NOMO-1 treated with DMSO at 0.1 percent for 48 hours (cell line): ENCODE measurements at regions not wholly inside any gene's neighbourhood (a gene's known extent, or its start where the extent isn't known, plus 50 kb on each side); places are given as distances from the start of the nearest gene placed in this dataset.

Experiments
- DNase-seq: peaks from one replicate; lab custom pipeline; 2025; ENCODE audit not compliant: unreplicated experiment; lab: John Stamatoyannopoulos, UW

DNA sequence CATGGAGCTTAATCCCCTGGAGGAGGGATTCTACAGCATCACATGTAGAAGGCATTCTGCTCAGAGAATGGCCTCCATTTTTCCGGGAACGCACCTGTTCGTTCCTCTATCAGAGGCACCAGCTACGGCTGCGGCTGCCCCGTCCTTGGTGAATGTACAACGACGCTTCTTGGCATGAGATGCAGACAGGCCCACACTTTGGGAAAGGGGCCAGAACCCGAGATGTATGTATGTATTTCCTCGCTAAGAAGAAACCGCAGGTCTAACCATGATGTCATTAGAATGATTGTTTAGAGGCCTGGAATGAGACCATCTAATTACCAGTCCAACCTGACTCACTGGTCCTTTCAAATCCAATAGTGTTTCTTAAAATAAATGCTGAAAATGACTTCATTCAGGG lies 1293.4 kb downstream of the TBC1D22A start:
- DNase-seq: no peak

DNA sequence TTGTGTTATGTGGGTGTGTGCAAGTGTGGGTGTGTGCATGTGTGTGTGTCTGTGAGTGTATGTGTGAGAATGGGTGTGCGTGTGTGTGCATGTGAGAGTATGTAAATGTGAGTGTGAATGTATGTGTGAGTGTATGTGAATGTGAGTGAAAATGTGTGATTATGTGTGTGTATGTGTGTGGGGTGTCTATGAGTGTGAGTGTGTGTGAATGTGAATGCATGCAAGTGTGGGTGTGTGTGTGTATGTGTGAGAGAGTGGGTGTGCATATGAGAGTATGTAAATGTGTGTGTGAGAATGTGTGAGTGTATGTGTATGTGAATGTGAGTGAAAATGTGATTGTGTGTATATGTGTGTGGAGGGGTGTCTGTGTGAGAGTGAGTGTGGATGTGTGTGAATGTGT lies 1292.7 kb downstream of the TBC1D22A start:
- DNase-seq: no peak

DNA sequence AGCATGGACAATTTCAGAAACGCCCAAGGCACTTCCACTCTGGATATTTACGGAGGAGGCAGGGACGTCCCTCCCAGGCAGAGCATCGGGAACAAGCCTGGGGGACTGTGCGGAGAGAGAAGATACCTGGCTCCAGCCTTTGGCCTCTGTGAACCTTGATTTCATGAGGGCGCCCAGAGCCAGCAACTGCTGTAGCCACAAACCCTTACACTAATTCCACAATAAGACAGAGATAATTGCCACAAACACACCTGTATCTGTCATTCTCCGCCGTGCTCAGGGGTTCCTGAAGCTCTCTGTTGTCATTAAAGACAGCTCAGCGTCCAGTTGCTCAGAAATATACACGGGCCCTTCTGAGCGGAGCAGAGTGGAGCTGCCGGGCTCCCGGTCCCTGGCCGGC lies 1292.1 kb downstream of the TBC1D22A start:
- DNase-seq: no peak

DNA sequence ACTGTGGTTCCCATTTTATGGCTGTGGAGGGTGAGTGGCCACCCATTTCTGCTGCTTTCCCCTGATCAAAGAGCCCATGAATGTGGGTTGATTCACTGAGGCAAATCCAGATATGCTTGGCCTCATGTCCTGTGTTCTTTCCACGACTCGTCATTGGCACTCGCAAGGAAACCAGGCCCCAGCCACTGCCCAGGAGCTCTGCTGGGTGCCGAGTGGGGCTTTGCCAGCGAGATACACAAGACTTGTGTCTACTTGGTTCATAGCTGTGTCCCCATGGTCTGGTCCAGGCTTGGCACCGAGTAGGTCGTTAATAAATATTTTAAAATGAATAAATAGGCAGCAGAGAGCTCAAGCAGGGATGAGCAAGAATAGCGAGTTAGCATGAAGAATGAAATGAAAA lies 1291.5 kb downstream of the TBC1D22A start:
- DNase-seq: no peak

DNA sequence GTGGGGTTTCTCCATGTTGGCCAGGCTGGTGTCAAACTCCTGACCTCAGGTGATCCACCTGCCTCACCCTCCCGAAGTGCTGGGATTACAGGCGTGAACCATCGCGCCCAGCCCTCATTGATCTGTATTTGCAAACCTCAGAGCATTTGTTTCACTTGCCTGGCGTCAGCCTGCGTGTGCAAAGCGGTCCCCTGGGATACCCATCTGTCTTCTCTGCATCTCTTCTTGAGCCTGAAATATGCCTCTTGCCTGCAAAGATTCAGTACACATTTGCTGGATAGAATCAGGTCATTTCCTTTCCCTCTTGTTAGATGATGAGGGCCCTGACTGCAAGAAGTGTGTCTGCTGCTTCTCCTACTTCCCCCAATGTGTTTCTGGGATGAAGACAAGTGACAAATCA lies 1291.0 kb downstream of the TBC1D22A start:
- no peak for DNase-seq

DNA sequence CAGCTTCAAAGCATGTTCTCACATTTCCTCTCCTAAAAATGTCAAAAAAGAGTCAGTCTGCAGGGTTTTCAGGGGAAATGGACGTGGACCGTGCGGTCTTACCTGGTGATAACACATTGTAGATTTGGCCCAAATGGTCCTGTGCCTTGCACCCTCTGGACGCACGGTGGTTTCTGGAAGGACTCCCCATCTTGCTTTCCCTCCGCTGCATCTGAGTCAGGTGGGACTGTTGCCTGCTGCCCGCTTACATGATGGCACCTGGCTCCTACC lies 1290.1 kb downstream of the TBC1D22A start:
- DNase-seq: no peak

DNA sequence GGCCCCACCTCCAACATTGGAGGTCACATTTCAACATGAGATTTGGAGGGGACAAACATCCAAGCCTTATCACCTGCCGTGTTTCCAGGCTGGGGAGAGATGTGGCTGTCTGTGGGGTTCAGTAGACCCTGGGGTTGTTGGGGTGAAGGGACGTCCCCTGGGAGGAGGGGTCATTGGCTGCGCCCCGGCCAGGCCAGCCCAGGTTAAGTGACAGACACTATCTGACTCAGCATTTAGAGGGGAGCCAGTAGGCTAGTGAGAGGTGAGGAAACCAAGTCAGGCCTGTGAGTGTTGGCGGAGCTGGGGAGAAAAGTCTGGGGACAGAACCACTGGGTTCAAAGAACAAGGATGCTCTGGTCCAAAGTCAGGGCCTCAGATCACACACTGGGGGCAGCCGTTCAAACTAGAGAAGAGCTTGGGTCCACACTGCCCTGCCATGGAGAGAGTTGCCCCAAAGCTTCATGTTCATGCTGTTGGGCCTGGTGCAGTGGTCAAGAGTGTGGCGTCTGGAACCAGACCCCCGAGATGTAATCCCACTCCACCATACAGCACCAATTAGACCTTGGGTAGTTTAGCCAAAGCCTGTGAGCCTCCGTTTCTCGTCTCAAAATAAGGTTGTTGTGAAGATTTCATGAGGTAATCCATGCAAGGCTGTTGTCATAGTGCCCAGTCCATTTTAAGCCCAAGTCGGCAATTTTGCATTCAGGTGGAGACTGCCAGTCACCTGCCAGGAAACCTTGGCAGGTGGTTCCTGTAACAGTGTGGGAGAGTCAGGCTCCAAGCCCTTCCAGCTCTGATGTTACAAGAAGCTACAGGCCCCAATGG lies 1289.6 kb downstream of the TBC1D22A start:
- DNase-seq: no peak

DNA sequence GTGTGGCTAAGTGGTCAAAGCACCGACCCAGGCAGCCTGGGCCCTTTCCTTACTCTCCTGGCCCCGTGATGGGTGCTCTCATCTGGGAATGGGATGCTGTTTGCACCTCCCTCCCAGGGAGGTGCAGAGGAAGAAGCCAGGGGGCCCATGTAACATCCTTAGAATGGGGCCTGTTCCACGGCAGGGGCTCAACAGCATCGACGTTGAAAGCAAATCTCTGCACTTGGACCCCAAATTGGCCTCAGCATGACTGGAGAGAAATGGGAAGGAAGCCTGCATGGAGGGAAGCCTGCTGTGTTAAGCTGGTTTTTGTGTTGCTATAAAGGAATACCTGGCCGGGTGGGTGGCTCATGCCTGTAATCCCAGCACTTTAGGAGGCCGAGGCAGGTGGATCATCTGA lies 1288.4 kb downstream of the TBC1D22A start:
- no peak for DNase-seq

DNA sequence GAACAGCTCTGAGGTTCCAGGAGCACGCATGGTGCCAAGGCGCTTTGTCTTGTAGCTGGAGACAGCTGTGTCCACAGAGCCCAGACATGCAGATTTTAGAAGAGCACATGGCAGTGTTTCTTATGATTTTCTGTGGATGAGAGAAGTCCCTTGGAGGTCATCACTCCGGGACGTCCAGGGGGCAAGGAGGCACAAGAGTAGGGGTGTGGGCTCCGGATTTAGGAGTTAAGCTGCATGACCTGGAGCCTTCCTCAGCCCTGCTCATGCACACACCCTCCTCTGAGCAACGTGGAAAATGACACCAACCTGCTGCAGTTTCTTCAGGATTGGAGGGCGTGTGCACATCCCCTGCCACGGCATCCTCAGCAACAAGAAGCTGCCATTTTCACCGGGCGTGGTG lies 1286.7 kb downstream of the TBC1D22A start:
- no peak for DNase-seq

DNA sequence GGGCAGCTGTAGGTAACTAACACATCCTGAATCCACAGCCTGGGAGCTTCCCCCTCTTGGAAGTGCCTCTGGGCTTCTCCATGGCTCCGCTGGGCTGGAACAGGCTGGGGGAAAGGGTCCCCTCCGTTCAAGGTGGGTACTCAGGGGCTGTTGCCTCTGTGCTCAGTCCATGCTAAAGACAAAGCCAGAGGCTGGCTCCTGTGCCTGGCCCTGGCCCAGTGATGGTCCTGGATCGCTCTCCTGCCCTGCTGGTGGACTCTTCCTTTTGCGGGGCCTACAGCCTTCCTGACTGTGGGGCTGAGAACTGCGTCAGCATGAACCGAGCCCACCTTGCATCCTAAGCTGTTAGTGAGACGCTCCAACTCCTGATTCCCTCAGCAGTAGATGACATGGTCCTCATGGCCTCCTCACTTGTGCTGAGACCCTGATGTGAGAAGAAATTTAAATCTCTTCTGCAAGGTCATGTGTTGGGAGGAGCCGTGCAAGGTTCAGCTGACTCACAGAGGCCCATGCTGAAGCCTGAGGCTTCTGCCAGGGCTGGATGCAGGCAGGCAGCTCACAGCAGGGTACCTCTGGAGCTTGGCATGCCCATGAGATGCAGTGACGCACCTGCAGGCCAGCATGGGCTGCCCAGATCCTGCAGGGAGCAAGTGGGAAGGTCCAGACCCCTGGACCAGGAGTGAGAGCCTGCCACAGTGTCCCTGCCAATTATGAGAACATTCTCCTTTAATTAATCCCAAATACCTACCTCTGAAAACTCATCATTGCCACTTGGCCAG lies 1285.5 kb downstream of the TBC1D22A start:
- no peak for DNase-seq

DNA sequence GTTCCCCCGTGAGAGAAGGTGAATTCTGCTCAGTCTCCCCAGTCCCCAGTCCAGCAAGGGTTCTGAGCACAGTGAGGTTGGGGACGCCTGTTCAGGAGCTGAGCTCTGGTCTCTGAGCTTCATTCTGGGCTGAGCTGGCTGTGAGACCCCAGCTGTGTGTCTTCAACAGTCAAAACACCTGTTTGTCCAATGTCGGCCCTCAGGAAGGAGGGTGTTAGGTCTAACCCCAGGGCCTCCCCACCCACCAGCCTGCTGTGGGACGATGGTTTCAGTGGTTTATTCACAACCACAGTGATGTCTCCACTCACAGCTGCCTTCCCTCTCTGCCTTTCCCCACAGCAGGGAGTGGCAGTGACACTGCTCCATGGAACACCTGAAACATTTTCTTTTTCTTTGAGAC lies 1282.9 kb downstream of the TBC1D22A start:
- DNase-seq: no peak

DNA sequence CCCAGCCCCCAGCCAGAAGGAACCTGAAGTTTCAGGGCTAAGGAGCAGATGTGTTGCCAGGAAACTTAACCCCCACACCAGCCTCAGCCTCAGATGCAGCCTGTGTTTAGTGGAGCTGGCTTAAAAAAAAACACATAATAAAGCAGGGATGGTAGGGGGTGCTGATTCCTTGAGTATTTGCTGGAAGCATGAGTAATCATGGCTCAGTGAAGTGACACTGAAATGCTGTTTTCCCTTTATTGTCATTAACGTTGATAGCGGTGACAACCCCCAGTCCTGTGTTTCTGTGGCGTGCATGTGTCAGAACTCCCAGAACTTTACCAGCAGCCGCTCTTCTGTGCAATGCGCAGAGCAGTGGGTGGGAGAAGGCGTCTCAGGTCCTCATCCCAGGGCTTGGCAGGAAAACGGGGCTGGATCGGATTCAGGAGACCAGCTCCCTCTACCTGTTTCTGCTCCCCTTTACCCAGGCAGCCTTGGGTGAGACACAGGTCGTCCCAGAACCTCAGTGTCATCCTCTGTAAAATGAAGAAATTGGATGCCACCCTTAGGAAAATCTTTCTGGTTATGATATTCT lies 1282.1 kb downstream of the TBC1D22A start:
- no peak for DNase-seq

DNA sequence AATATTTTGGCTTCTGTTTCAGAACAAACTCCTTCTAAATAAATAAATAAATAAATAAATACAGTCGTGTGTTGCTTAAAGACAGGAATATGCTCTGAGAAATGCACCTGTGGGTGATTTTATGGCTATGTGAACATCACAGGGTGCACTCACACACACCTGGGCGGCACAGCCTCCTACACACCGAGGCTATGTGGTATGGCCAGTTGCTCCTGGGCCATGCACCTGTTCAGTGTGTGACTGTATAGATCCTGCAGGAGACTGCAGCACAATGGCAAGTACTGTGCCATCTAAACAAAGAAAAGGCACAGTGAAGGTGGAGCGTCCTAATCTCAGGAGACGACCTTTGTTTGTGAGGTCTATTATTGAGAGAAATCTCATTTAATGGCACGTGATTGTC lies 1281.1 kb downstream of the TBC1D22A start:
- no peak for DNase-seq

DNA sequence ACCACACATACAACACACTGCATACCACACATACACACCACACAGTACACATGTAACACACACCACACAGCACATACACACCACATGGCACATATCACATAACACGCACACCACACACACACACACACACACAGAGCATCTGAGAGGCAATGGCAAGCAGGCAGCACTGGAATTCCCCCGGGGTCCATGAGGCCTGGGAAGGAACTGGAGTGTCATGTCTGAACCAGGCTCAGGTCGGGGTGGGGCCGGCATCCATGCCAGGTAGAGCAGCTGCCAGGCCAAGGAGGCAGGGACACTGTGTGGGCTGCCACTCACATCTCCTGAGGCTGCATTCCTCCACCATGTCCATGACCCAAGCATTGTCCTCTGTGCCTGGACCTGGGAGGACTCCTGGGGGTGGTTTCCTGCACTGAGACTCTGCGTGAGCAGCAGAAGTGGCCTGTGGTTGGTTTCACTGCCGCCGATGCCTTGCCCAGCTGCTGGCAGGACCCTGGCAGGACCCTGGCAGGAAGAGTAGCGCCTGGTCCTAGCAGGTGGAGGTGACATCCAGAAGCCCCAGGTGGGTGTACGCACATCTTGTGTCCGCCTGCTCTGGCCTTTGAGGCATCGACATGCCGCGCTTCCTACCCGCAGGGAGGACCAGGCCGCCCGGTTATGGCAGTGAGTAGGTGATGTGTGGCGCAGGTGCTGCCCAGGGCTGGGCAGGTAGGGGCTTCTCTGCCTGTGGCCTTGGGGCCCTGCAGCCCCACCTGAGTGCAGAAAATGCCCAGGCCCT lies 1280.4 kb downstream of the TBC1D22A start:
- DNase-seq: no peak

DNA sequence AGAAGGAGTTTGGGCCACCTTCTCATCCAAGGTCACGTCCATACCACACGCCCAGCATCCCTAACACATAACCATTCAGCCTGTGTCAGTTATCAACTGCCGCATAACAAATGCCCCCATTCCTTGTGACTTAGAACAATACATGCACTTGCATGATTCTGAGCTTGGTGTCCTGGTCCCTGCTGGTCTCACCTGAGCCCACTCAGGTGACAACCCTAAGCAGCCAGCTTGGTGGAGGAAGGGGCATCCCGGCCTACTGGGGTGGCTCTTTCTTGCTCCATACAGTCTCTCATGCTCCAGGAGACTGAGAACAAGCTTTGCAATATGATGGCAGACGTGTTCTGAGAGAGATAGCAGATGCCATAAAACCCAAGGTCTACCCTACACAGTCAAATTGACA lies 1276.9 kb downstream of the TBC1D22A start:
- DNase-seq: no peak

DNA sequence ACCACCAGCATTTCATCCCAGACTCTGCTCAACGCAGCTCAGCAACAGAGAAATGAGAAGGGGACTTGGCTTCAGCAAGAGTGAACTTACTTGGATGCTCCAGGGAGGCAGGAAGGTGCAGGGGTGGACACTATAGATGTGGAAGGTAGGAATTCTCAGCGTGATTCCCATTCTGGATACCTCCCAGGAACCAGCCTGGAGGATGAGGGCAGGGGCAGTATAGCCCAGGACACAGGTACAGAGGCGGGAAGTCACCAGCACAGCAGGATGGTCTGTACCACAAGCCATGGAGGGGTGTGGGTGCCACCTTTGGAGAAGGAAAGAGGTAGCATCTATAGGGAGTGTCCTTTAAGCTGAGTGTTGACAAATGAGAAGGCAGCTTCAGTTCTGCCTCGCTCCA lies 1275.2 kb downstream of the TBC1D22A start:
- DNase-seq: no peak

DNA sequence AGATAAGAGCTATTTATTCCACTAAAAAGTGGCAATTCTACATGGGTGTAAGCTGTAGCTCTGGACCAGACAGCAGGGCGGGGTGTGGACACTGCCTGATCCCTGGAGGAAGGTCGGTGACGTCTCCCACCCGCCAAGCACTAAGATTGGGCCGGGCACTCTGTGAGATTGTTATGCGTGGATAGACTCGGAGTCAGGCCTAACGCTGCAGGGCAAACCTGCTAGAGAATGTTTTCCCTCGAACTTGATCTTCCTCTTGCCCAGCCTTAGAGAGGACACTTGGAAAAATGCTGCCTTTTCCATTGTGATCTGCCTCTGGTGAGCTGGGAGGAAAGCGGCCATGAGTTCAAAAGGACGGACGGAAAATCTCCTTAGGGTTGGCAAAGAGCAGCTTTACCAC lies 1273.4 kb downstream of the TBC1D22A start:
- DNase-seq: no peak

DNA sequence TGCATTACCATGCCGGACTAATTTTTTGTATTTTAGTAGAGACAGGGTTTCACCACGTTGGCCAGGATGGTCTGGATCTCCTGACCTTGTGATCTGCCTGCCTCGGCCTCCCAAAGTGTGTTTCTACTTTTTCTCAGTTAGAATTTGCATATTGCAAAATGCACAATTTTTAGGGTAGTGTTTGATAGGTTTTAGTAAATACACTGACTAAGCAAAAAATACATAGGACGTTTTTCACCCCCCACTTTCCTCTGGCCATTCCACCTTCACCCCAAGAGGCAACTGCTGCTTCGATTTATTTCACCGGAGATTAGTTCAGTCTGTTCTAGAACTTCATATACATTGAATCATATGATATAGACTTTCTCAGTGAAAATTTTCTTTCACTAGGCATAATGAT lies 1269.1 kb downstream of the TBC1D22A start:
- DNase-seq: no peak

DNA sequence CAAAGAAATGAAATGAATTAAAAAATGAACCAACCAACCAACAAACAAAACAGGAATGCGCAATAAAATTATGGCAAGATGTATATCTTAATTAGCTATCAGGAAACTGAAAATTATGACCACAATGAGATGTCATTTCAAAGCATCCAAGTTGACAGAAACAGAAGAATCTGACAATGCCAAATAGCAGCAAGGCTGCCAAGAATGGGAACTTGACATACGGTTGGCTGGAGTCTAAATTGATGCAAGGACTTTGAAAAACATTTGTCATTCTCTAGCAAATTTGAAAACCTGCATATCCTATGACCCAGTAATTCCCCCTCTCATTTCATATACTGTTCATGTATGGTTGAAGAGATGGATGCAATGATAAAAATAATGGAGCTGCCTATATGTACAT lies 1262.6 kb downstream of the TBC1D22A start:
- DNase-seq: no peak

DNA sequence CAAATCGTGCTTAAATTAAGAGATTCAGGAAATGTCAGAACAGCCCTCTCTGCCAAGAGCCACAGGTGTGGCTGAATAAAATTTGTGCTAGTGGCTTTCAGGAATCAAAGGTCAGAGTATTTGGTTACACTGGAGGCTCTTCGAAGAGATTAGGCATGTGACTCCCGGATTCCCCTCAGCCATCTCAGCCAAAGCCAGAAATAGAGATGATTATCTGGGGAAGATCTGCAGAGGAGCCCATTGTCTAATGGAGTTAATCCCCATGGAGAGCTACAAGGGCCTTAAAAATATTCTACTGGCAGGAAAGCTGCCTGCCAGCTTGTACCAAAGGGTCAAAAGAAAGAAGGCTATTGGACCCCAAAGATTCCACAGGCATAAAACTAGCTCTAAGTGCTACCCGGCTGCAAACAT lies 1259.5 kb downstream of the TBC1D22A start:
- DNase-seq: no peak

DNA sequence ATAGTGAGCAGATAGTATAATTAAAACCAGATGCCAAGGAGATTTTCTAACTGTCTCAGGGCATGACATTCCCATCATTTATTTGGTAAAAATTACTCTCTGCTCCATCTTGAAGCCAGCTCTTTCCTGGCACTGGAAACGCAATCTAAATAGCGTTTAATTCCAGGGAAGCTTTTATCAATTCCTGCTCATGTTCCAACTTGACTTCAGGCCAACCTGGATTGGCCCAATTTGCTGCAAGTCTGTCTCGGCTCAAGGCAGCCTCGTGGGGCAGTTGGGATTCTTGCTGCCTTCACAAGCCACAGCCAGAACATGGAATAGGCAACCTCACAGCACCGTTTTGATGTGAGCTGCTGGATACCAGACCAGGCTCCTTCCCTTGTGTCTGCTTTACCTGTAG lies 1255.9 kb downstream of the TBC1D22A start:
- no peak for DNase-seq

DNA sequence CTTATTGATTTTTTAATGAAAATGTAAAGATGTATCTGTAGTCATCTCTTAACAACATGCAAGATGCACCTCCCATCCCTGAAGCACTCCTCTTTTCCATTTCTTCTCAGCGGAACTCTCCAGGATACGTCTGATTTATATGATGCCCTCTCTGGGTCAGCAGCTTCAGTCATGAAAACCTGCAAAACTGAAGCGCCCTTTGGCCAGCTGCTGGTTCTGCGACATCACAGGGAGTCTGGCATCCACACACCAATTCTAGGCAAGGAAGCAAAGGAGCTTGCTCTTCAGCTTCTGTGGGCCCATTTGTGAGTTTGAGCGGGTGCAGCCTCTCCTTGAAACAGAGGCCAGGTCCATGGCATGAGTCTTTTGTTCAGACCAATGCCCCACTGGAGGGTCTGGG lies 1253.3 kb downstream of the TBC1D22A start:
- DNase-seq: no peak
